AG20443 (cell line): ENCODE measurements at regions not wholly inside any gene's neighbourhood (a gene's known extent, or its start where the extent isn't known, plus 50 kb on each side); places are given as distances from the start of the nearest gene placed in this dataset.

Experiments used
- DNase-seq: peaks from one replicate; pipeline ENCODE4 v3.0.0; 2012; ENCODE audit warnings: low spot score, mixed read lengths

DNA sequence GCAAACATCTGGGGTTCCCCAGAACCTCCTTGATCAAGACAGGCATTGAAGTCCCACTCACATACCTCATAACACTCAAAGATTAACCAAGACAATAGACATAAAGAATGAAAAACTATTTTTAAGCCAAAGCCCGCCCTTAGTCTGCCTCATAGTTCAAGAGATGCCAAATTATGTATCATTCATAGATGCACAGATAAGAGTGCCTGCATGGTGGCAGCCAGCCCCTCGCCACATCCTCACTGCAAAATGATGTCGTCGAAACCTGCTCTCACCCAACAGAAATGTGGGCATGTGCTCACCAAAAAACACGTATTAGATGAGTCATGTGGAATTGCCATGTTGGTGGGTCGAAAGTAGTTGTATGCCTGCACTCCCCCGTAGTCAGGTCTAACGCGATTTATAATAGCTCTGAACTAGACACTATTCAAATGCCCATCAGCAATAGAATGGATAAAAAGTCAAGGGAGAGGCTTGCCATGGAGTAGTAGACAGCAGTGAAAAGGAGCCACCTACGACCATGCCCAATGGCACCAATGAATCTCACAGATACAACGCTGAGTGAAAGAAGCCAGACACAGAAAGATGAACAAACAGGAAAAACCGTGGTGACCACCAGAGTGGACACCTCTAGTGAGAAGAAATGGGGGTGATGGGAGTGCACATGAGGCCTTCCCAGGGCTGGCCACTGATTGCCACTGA is 64.8 kb downstream of the C16orf95 start:
- DNase-seq, result no peak
